ENCODE measurements at regions not wholly inside any gene's neighbourhood (a gene's known extent, or its start where the extent isn't known, plus 50 kb on each side); places are given as distances from the start of the nearest gene placed in this dataset.

DNA sequence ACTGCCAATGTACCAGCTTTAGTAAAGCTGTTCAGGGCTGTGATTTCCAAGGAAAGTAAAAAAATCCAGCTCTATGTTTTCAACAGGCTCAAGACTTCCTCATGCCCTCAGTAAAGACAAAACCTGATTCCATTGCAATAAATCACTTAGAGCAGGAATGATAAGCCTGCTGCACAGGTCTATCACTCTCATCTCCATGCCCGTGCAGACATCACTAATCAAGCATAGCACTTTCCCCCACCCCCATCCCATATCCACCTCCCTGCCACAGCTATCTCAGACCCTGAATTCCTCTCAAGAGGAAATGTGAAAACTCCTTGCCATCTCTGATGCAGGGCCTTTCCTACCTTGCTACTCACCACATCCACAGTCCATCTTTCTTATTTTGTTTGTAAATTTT lies 554.9 kb downstream of the MAFB start:
- Histone ChIP-seq H3K4me3 (no peak overlapping the region), H3K9me3 (peaks cover 0 to 14% (median 0%) of the 10 kb centered on the region in 3 donors), H3K27ac (no peak overlapping the region), H3K4me1 (no peaks in the 10 kb centered on the region), H3K27me3 (no peaks in the 10 kb centered on the region), H3K36me3 (no peaks in the 10 kb centered on the region)
- TF ChIP-seq POLR2A (IDR thresholded peaks at IDR 0.05) (no peak), EP300 (IDR thresholded peaks at IDR 0.05) (no peak), CTCF (IDR thresholded peaks at IDR 0.05) (no peak), POLR2AphosphoS5 (IDR thresholded peaks at IDR 0.05) (no peak)
- no peak for ATAC-seq
- 40 to 83% methylated on average over 1 of the region's 1 CpG for WGBS, 2 donors (ENCODE audit: low coverage in 1 of 2)

DNA sequence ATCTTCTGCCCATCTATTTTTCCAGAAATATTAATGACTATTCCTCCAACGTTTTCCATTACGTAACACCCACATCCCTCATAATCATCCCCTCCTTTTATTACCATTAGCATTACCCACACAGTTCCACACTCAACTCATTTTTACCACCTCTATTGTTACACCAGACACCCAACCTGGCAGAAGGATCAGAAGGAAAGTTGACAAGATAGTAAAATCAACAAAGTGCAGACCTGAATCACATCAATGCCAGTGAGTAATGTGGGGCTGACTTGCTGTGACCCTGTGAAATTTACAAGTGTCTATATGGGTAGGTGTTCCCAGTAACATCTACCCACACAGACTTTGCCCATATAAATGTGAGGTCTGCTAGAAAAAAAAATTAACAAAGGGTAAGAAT lies 568.2 kb downstream of the MAFB start:
- Histone ChIP-seq H3K4me3 (no peak overlapping the region), H3K27ac (no peak overlapping the region), H3K4me1 (no peaks in the 10 kb centered on the region), H3K9me3 (no peaks in the 10 kb centered on the region), H3K36me3 (no peaks in the 10 kb centered on the region), H3K27me3 (no peaks in the 10 kb centered on the region)
- ATAC-seq, result no peak
- 33 to 59% methylated on average over 2 of the region's 2 CpGs for WGBS, 2 donors (ENCODE audit: low coverage in 1 of 2)
- TF ChIP-seq CTCF (IDR thresholded peaks at IDR 0.05) (no peak), EP300 (IDR thresholded peaks at IDR 0.05) (no peak), POLR2AphosphoS5 (IDR thresholded peaks at IDR 0.05) (no peak), POLR2A (IDR thresholded peaks at IDR 0.05) (no peak)

GRCh38 chr20:40111282-40111681 lies 577.8 kb downstream of the MAFB start:
- Histone ChIP-seq H3K27ac (no peak overlapping the region), H3K36me3 (no peaks in the 10 kb centered on the region), H3K27me3 (no peaks in the 10 kb centered on the region), H3K9me3 (no peaks in the 10 kb centered on the region), H3K4me3 (no peak overlapping the region), H3K4me1 (peaks cover 0 to 2% (median 0%) of the 10 kb centered on the region in 3 donors)
- no peak for ATAC-seq
- 81 to 92% methylated on average over 4 to 5 of the region's 5 CpGs for WGBS, 2 donors (ENCODE audit: low coverage in 1 of 2)
- TF ChIP-seq CTCF (IDR thresholded peaks at IDR 0.05), result no peak
- no peak for TF ChIP-seq POLR2AphosphoS5 (IDR thresholded peaks at IDR 0.05)

- Histone ChIP-seq H3K4me3 (no peak overlapping the region), H3K4me1 (peaks cover 0 to 2% (median 0%) of the 10 kb centered on the region in 3 donors), H3K9me3 (no peaks in the 10 kb centered on the region), H3K27ac (no peak overlapping the region), H3K27me3 (no peaks in the 10 kb centered on the region), H3K36me3 (no peaks in the 10 kb centered on the region)
- TF ChIP-seq POLR2AphosphoS5 (IDR thresholded peaks at IDR 0.05), result no peak
- TF ChIP-seq CTCF (IDR thresholded peaks at IDR 0.05), result no peak
- no peak for TF ChIP-seq EP300 (IDR thresholded peaks at IDR 0.05)
- TF ChIP-seq POLR2A (IDR thresholded peaks at IDR 0.05), result no peak
- WGBS, 2 donors (ENCODE audit: low coverage in 1 of 2), result 60 to 72% methylated on average over 4 of the region's 4 CpGs
- peak; percentile 60 for ATAC-seq
These were observed 578.7 kb downstream of the MAFB start for GRCh38 chr20:40110311-40110831.

DNA sequence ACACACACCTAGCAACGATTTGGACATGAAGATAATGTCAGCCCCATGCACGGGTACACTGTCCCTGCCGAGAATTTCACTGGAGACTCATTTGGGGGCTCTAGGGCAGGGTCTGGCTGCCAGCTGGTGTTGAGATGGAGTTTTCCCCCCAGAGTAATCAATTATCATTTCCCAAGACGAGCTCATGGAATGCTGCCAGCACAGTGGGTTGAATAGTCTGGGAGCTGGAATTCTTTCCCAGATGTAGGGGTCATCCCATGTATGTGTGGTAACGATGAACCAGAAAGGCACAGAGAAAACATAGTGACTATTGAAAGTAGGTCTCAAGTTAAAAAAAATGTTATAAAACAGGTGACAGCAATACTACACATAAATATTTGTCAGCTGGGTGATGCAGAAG lies 579.9 kb downstream of the MAFB start:
- H3K4me1 ChIP-seq, result peaks cover 0 to 2% (median 0%) of the 10 kb centered on the region in 3 donors
- H3K9me3 ChIP-seq, result no peaks in the 10 kb centered on the region
- H3K4me3 ChIP-seq, result no peak overlapping the region
- no peaks in the 10 kb centered on the region for H3K27me3 ChIP-seq
- no peak overlapping the region for H3K27ac ChIP-seq
- no peaks in the 10 kb centered on the region for H3K36me3 ChIP-seq
- WGBS, 2 donors (ENCODE audit: low coverage in 1 of 2), result 42 to 64% methylated on average over 4 to 5 of the region's 5 CpGs
- ATAC-seq, result no peak
- TF ChIP-seq POLR2A (IDR thresholded peaks at IDR 0.05) (no peak), CTCF (IDR thresholded peaks at IDR 0.05) (no peak), POLR2AphosphoS5 (IDR thresholded peaks at IDR 0.05) (no peak), EP300 (IDR thresholded peaks at IDR 0.05) (no peak)
